ENCODE measurements at regions not wholly inside any gene's neighbourhood (a gene's known extent, or its start where the extent isn't known, plus 50 kb on each side); places are given as distances from the start of the nearest gene placed in this dataset.

DNA sequence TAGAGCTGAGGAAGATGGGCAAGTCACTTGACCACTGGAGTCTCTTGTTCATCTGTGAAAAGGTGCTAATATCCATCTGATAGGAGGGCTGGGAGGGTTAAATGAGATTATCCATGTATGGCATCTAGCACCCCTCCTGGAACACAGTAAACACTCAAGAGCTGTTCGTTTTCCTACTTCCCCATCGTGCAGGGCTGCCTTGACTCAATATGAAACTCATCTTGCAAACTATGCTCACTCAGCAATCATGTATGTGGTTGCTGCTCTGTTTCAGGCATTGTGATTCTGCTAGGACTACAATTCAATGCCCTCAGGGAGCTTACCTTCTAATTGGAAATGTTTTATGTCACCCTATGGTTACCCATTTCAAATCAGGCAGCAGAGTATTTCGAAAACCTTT is 395.6 kb downstream of the BCAT1 start:
- no peak overlapping the region for H3K27ac Mint-ChIP-seq
- no peaks in the 10 kb centered on the region for H3K4me1 Mint-ChIP-seq (ENCODE audit: low read depth)
- DNase-seq: no peak
- H3K36me3 Mint-ChIP-seq (ENCODE audit: insufficient read depth in 2 of 2): peaks cover 0 to 2% of the 10 kb centered on the region in 2 donors
- H3K4me3 Mint-ChIP-seq: no peak overlapping the region
- no peak for ATAC-seq (replicated peaks in 1 of 2)
- peaks cover 7% of the 10 kb centered on the region in 2 donors for H3K9me3 Mint-ChIP-seq
- H3K27me3 Mint-ChIP-seq (ENCODE audit: low read depth): peaks cover 22% of the 10 kb centered on the region

DNA sequence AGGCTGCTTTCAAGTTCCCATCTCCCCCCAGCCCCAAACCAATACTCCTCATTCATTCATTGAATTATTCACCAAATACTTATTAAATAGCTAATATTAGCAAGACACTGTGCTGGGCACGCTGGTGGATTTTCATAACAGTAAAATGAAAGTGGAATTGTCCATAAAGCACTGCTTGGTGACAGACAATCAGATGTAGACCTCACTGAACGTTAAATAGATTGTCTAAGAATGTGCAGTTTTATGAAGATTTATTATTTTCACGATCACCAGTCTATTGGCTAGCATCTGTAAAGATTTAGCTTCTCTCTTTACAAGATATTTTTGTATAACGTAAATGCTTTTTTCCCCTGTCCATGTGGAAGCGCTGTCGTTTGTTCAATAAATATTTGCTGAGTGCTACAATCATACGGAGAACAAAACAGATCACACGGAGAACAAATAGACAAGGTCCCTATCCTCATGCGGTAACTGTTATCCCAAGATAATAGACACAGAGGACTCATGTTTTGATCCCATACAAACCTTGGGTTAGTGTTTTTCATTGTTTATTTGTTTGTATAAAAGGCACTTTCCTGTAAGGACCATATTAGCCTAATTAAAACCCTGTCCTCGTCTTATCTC is 397.6 kb downstream of the BCAT1 start:
- Mint-ChIP-seq H3K4me3 (no peak overlapping the region), H3K27me3 (ENCODE audit: low read depth) (peaks cover 16% of the 10 kb centered on the region), H3K4me1 (ENCODE audit: low read depth) (no peaks in the 10 kb centered on the region), H3K36me3 (ENCODE audit: insufficient read depth in 2 of 2) (peaks cover 0 to 2% of the 10 kb centered on the region in 2 donors), H3K9me3 (peaks cover 7 to 8% of the 10 kb centered on the region in 2 donors), H3K27ac (no peak overlapping the region)
- DNase-seq (no peak), ATAC-seq (replicated peaks in 1 of 2) (no peak)

DNA sequence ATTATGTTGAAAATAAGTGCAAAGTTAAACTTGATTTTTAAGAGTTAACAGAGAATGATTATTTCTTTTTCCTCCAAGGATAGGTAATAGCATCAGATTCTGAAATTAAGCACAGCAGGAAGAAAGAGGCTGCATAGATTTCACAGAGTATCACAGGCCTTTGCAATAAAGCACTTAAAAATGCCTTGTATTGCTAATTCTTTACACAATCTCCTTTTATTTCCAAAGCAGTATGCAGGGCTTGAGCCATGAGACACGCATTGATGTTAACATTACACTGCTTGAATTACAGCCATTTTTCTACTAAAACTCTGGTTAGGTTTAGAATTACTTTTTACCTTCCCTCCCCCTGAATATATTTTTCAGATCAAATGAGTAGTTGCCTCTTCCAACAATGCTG is 398.3 kb downstream of the BCAT1 start:
- no peak overlapping the region for H3K27ac Mint-ChIP-seq
- no peak overlapping the region for H3K4me3 Mint-ChIP-seq
- H3K27me3 Mint-ChIP-seq (ENCODE audit: low read depth): peaks cover 16% of the 10 kb centered on the region
- DNase-seq (no peak), ATAC-seq (replicated peaks in 1 of 2) (no peak)
- peaks cover 7 to 9% of the 10 kb centered on the region in 2 donors for H3K9me3 Mint-ChIP-seq
- H3K4me1 Mint-ChIP-seq (ENCODE audit: low read depth): no peaks in the 10 kb centered on the region
- H3K36me3 Mint-ChIP-seq (ENCODE audit: insufficient read depth in 2 of 2): peaks cover 0 to 2% of the 10 kb centered on the region in 2 donors

DNA sequence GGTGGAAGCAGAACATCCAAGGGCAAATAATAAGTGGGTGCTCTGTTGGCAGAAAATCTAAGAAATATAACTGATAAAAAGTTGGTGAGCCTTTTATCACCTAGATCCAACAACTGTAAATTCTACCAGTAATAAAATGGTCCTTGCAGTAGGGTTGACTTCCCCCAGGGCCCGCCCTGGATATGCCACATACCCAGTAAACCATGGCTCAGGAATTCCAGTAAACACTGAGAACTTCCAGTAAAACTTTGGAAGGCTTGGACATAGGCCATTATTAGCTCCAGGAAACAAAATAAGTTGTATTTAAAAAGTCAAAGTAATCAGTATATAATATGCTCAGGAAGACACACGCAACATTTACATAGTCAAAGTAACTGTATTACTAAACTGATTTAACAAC is 402.2 kb downstream of the BCAT1 start:
- DNase-seq: no peak
- no peaks in the 10 kb centered on the region for H3K4me1 Mint-ChIP-seq (ENCODE audit: low read depth)
- ATAC-seq (replicated peaks in 1 of 2): no peak
- peaks cover 2 to 4% of the 10 kb centered on the region in 2 donors for H3K9me3 Mint-ChIP-seq
- H3K36me3 Mint-ChIP-seq (ENCODE audit: insufficient read depth in 2 of 2): no peaks in the 10 kb centered on the region
- H3K4me3 Mint-ChIP-seq: no peak overlapping the region
- peaks cover 8% of the 10 kb centered on the region for H3K27me3 Mint-ChIP-seq (ENCODE audit: low read depth)
- H3K27ac Mint-ChIP-seq: no peak overlapping the region

DNA sequence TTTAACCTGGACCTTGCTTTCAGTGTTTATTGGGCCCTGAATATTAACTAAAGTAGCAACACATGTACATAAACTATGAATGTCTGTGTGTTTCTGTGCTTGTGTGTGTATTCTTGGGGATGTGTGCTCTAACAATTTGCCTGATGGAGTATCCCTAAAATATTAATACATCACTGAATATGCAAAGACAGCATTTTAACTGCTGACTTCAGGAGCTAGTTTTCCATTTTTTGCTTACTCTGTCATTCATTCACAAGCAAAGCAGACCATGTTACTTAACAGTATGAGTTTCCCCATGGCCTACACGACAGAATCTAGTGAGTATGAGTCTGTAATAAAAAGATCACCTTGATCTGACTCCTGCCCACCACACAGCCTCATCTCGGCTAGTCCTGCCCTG is 402.8 kb downstream of the BCAT1 start:
- Mint-ChIP-seq H3K4me3 (no peak overlapping the region), H3K9me3 (peaks cover 2 to 4% of the 10 kb centered on the region in 2 donors), H3K27ac (no peak overlapping the region), H3K27me3 (ENCODE audit: low read depth) (peaks cover 8% of the 10 kb centered on the region), H3K36me3 (ENCODE audit: insufficient read depth in 2 of 2) (no peaks in the 10 kb centered on the region), H3K4me1 (ENCODE audit: low read depth) (no peaks in the 10 kb centered on the region)
- ATAC-seq (replicated peaks in 1 of 2) (no peak), DNase-seq (no peak)

DNA sequence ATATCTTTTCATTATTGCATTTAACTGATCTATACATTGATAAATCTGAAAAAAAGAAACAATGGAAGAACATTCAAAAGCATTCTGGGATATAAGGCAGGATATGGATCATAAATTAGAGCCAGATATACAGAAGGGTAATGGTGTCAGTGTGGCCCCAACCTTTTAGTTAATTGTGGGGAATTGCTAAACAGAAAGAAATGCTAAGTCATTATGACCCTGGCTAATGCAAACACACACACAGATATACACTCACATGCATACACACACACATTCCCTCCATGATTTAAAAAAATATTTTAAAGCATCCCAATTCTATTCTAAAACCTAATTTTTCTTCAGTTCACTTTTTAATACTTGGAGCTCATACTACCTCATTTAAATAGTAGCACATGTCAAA is 404.5 kb downstream of the BCAT1 start:
- peaks cover 7% of the 10 kb centered on the region for H3K27me3 Mint-ChIP-seq (ENCODE audit: low read depth)
- no peak overlapping the region for H3K4me3 Mint-ChIP-seq
- no peak overlapping the region for H3K27ac Mint-ChIP-seq
- no peaks in the 10 kb centered on the region for H3K36me3 Mint-ChIP-seq (ENCODE audit: insufficient read depth in 2 of 2)
- peaks cover 2 to 4% of the 10 kb centered on the region in 2 donors for H3K9me3 Mint-ChIP-seq
- no peak for DNase-seq
- ATAC-seq (replicated peaks in 1 of 2): no peak
- H3K4me1 Mint-ChIP-seq (ENCODE audit: low read depth): no peaks in the 10 kb centered on the region

DNA sequence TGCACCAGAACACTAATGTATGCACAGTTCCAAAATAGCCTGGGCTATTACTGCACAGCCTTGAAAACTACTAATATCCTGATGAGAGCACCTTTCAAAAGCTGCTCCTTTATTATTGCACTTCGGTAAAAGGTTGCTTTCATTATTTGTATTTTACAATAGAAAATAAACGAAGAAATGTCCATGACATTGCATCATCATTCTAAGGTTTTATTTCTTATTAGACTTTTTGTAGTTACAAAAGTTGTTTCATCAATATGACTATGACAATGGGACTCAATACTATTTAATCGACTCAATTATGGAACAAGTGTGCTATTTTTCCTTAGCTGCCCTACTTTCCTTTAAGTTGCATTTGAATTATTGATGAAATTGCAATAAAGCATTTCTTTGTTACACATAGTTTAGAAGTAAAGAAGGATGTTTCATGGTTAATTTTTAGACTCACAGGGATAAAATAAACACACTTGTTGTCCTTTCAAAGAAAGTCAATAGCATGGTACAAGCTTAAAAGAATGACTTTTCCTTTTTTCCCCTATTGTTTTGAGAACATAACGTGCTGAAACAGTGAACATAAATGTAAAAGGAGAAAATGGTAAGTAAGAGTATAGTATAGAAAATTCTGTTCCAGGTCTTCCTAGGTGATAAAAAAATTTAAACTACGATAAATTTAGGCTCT is 407.6 kb downstream of the BCAT1 start:
- DNase-seq: no peak
- Mint-ChIP-seq H3K4me3 (no peak overlapping the region), H3K27me3 (ENCODE audit: low read depth) (no peaks in the 10 kb centered on the region), H3K9me3 (peaks cover 0 to 1% of the 10 kb centered on the region in 2 donors), H3K4me1 (ENCODE audit: low read depth) (no peaks in the 10 kb centered on the region), H3K36me3 (ENCODE audit: insufficient read depth in 2 of 2) (no peaks in the 10 kb centered on the region), H3K27ac (no peak overlapping the region)
- ATAC-seq (replicated peaks in 1 of 2): no peak

DNA sequence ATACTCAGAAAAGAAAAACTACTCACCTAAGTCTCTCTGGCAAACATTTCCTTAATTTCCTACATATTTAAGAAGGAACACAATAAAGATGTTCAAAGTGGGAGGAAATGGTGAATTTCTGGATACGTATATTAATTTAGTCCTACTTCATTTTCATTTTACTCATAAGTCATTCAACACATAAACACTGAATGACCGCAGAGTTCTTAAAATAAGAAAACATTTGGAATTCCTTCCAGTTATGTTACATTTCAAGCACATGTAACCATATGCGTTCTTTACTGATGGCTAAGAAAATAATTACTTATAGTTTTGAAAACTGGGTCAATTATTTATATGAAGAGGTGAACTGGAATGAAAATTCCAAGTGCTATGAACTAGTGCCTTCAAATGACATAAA is 409.3 kb downstream of the BCAT1 start:
- no peaks in the 10 kb centered on the region for H3K4me1 Mint-ChIP-seq (ENCODE audit: low read depth)
- no peak for ATAC-seq (replicated peaks in 1 of 2)
- no peak for DNase-seq
- H3K9me3 Mint-ChIP-seq: no peaks in the 10 kb centered on the region
- H3K27me3 Mint-ChIP-seq (ENCODE audit: low read depth): no peaks in the 10 kb centered on the region
- H3K36me3 Mint-ChIP-seq (ENCODE audit: insufficient read depth in 2 of 2): no peaks in the 10 kb centered on the region
- H3K4me3 Mint-ChIP-seq: no peak overlapping the region
- no peak overlapping the region for H3K27ac Mint-ChIP-seq

DNA sequence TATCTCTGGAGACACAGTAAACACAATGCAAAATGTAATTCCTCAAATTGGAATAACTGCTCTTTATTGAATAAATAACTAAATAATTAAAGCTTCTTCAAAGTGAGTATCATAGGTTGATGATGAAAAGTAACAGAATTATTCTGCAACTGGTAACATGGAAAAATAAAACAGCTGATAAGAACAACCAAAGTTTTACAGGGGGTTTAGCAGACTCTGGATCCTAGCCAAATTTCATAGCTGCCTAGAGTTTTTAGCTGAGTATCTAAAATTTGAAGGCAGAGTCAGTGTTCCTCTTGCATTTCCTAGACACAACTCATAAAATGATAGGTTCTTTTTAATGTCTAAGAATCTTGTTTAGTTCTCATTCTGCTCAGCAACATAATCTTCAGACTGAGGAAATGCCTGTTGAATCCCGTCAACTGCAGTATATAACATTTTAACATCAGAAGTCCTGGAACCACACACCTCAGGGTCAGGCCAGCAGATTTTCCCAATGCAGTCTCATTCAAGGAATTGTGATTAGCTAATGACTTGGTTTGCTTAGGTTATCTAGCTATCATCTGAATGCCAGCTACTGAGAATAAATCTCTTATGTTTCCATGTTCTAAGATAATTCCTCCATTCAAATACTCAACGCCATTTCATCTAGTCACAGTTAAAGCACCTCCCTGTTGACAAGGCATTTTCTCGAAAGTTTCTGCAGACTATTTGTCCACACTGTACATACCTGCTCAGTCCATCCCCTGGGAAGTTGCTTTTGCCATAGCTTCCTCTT is 411.6 kb downstream of the BCAT1 start:
- no peaks in the 10 kb centered on the region for H3K4me1 Mint-ChIP-seq (ENCODE audit: low read depth)
- H3K9me3 Mint-ChIP-seq: no peaks in the 10 kb centered on the region

DNA sequence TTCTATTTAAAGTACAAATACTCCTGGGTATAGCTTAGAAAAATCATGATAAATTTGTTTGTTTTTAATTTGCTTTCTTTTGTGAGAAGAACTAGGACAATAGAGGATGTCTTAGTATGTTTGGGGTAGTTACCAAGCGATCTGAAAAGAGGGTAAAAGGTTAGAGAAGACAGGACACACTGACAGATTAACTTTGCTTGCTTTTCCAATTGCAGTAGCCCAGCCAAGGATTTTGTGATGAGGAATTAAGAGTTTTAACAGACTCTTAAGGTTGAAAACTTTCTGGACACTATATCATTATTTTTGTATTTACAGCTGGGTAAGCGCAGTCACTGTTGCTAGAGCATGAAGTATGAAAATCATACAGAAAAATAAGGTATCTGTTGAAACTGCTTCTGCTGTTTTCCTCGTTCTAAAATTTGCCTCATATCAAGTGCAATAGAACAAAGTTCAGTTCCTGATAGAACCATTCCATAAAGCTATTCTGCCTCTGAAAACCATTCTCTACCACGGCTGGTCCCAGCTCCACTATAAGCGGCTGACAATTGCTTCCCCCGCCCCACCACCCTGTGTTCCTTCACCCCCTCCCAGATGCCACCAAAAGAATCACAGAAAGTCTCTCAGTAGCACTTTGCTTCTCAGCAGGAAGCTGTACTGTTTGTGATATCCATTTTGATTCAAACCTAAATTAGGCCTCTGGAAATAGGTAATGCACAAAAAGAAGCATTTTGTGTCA is 413.4 kb downstream of the BCAT1 start:
- Mint-ChIP-seq H3K4me3 (no peak overlapping the region), H3K36me3 (ENCODE audit: insufficient read depth in 2 of 2) (no peaks in the 10 kb centered on the region), H3K4me1 (ENCODE audit: low read depth) (no peaks in the 10 kb centered on the region), H3K27me3 (ENCODE audit: low read depth) (no peaks in the 10 kb centered on the region), H3K9me3 (no peaks in the 10 kb centered on the region), H3K27ac (no peak overlapping the region)
- ATAC-seq (replicated peaks in 1 of 2) (no peak), DNase-seq (no peak)

More for the DNA sequence above, 411.6 kb downstream of the BCAT1 start:
- no peak for ATAC-seq (replicated peaks in 1 of 2)
- Mint-ChIP-seq H3K27ac (no peak overlapping the region), H3K27me3 (ENCODE audit: low read depth) (no peaks in the 10 kb centered on the region), H3K36me3 (ENCODE audit: insufficient read depth in 2 of 2) (no peaks in the 10 kb centered on the region), H3K4me3 (no peak overlapping the region)
- DNase-seq: no peak

DNA sequence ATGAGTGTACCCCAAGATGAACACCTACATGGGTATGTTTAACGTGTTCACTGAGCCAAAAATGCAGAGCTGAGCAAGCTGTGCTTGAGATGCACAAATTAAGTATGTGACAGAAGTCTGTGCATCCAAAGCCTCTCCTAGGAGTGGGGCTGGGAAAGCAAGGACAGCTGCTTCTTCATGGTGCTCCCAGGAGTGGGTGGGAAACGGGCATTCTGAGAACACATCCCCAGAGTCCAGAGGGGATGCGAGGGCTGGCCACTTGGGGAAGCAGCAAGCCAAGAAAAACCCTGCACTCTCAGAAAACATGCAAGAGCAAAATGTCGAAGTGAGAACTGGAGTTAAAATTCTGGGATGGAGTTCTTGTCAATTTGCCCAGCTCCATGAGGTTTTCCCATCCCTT is 414.3 kb downstream of the BCAT1 start:
- no peak for ATAC-seq (replicated peaks in 1 of 2)
- Mint-ChIP-seq H3K4me3 (no peak overlapping the region), H3K27me3 (ENCODE audit: low read depth) (no peaks in the 10 kb centered on the region)

DNA sequence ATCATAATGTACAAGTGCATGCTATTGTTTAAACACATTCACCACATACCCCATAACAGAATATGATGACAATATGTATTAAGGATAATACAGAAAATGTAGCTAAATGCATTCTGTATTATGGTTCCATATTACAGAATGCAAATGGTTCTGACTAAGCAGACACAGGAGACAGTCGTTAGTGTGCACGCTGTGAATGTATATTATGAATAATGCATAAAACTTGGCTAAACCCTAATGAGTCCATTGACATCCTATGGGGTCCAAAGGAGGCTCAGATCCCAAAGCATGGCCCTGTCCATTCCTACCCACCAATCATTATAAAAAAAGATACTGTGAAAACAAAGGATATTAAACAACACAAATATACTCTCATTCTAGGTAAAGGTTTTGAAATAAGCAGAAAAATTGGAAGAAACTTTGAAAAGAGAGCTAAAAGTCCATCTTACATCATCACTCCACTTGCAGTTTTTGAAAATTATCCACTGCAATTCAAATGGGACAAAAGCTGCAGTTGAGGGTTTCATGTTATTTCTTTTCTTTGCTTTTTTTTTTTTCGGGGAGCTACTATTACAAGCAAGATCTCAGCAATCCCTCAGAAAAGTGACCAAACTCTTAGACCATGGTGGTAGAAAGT is 415.1 kb downstream of the BCAT1 start:
- Mint-ChIP-seq H3K4me3 (no peak overlapping the region), H3K27ac (no peak overlapping the region), H3K9me3 (no peaks in the 10 kb centered on the region), H3K27me3 (ENCODE audit: low read depth) (no peaks in the 10 kb centered on the region), H3K36me3 (ENCODE audit: insufficient read depth in 2 of 2) (no peaks in the 10 kb centered on the region), H3K4me1 (ENCODE audit: low read depth) (no peaks in the 10 kb centered on the region)
- ATAC-seq (replicated peaks in 1 of 2) (no peak), DNase-seq (no peak)

More for the DNA sequence above, 414.3 kb downstream of the BCAT1 start:
- Mint-ChIP-seq H3K9me3 (no peaks in the 10 kb centered on the region), H3K4me1 (ENCODE audit: low read depth) (no peaks in the 10 kb centered on the region), H3K27ac (no peak overlapping the region), H3K36me3 (ENCODE audit: insufficient read depth in 2 of 2) (no peaks in the 10 kb centered on the region)
- no peak for DNase-seq

Measured in activated T-cell treated with anti-CD3 and anti-CD28 coated beads, Interleukin-2, amount 50 U/mL, for 72 hours (primary cell).